Kidney epithelial cell (primary cell): ENCODE measurements at regions not wholly inside any gene's neighbourhood (a gene's known extent, or its start where the extent isn't known, plus 50 kb on each side); places are given as distances from the start of the nearest gene placed in this dataset.

Source experiments
- DNase-seq: peaks from one replicate; pipeline ENCODE4 v3.0.0-alpha.2; 2010; ENCODE audit warnings: low read depth
- H3K27me3 ChIP-seq: 2 replicates; pipeline ENCODE4 v1.6.0; 2011; ENCODE audit warnings: low read length; ENCODE audit not compliant: control insufficient read depth, insufficient read depth
- H3K36me3 ChIP-seq: 2 replicates; pipeline ENCODE4 v1.5.1; 2011; ENCODE audit warnings: low read length; ENCODE audit not compliant: control insufficient read depth, insufficient read depth
- H3K4me3 ChIP-seq: 2 replicates; pipeline ENCODE4 v1.5.1; 2011; ENCODE audit warnings: low read depth, mild to moderate bottlenecking, control low read depth, low read length
- TF ChIP-seq, protein P1 (sequence below): IDR thresholded peaks from 2 replicates; pipeline ENCODE4 v1.5.1; 2011; ENCODE audit warnings: mild to moderate bottlenecking, moderate library complexity, low read length, control low read depth, inconsistent platforms; ENCODE audit not compliant: insufficient read depth, poor library complexity, severe bottlenecking

DNA sequence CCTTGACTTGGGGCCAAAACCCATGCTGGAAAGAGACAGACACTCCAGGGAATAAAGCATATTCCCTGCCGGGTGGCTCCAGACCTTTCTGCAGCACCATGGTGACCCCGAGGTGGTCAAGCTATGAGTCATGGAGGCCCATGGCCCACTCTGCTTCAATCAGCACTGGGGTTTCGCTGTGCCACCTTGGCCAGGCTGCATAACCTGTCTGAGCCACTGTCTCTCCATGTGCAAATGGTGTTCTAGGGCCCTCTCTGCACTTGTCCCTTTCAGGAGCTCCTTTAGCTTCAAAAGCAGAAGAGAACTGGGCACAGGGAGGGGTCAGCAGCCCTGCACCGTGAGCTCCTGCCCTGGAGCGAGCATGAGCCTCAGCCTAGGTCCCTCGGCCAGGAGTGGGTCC lies 410.1 kb downstream of the SHANK2 start:
- no peaks in the 10 kb centered on the region for H3K27me3 ChIP-seq
- DNase-seq = no peak
- TF ChIP-seq, protein P1, sequence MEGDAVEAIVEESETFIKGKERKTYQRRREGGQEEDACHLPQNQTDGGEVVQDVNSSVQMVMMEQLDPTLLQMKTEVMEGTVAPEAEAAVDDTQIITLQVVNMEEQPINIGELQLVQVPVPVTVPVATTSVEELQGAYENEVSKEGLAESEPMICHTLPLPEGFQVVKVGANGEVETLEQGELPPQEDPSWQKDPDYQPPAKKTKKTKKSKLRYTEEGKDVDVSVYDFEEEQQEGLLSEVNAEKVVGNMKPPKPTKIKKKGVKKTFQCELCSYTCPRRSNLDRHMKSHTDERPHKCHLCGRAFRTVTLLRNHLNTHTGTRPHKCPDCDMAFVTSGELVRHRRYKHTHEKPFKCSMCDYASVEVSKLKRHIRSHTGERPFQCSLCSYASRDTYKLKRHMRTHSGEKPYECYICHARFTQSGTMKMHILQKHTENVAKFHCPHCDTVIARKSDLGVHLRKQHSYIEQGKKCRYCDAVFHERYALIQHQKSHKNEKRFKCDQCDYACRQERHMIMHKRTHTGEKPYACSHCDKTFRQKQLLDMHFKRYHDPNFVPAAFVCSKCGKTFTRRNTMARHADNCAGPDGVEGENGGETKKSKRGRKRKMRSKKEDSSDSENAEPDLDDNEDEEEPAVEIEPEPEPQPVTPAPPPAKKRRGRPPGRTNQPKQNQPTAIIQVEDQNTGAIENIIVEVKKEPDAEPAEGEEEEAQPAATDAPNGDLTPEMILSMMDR = no peak
- H3K4me3 ChIP-seq = no peak overlapping the region
- H3K36me3 ChIP-seq = no peaks in the 10 kb centered on the region

DNA sequence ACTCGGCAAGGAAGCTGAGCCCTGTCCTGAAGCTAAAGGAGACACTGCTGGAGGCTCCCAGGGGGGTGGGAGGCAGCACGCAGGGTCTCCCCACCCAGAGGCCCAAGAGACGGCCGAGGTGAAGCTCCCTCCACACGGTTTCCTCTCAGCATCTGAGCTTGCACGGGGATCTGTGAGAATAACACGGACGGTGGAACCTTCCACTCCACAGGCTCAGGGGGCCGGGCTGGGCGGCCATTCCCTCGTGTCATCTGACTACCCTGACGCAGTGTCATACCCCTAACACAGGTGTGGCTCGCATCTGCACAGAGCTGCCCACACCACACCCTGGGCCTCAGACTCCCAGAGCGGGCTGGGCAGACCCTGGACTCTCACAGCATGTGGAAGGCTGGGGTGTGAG lies 409.7 kb downstream of the SHANK2 start:
- Histone ChIP-seq H3K4me3 (no peak overlapping the region), H3K36me3 (no peaks in the 10 kb centered on the region), H3K27me3 (no peaks in the 10 kb centered on the region)
- TF ChIP-seq, protein P1 = no peak
- DNase-seq = no peak

DNA sequence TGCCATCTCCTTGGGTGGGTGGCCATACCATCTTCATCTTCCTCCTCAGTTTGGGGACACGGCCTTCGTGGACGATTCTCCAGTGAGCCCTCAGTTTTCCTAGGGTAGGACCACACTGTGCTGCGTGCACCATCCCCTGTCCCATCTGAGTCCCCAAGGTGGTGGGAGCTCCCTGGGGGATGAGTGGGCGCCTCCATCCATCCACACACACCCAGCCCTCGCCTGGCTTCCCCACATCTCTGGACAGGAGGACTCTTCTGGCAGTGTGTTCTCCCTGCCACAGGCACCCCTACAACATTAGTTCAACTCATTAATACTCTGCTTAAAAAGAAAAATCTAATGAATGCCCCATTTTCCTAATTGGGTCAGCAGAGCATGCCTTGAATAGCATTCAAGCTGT lies 408.5 kb downstream of the SHANK2 start:
- DNase-seq = no peak
- TF ChIP-seq, protein P1 = no peak
- no peaks in the 10 kb centered on the region for H3K36me3 ChIP-seq
- no peaks in the 10 kb centered on the region for H3K27me3 ChIP-seq
- no peak overlapping the region for H3K4me3 ChIP-seq

DNA sequence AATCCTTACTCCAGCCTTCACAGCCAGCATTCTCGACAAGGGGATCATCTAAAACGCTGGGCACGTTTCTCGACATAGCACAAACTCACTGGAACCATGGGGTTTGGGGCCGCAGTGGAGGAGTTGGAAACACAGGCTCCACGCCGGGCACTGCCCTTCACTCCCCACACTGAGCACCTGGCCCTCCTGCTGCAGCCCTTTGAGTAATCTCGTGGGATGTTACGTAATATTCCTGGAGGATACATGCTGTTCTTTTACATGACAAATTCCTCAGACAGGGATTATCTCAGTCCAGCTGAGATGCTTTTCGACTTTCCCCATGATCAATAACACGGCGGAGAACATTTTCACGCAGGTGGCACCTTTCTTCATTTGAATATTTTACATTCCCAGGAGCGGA lies 408.0 kb downstream of the SHANK2 start:
- TF ChIP-seq, protein P1 = no peak
- Histone ChIP-seq H3K36me3 (no peaks in the 10 kb centered on the region), H3K27me3 (no peaks in the 10 kb centered on the region), H3K4me3 (no peak overlapping the region)
- no peak for DNase-seq

DNA sequence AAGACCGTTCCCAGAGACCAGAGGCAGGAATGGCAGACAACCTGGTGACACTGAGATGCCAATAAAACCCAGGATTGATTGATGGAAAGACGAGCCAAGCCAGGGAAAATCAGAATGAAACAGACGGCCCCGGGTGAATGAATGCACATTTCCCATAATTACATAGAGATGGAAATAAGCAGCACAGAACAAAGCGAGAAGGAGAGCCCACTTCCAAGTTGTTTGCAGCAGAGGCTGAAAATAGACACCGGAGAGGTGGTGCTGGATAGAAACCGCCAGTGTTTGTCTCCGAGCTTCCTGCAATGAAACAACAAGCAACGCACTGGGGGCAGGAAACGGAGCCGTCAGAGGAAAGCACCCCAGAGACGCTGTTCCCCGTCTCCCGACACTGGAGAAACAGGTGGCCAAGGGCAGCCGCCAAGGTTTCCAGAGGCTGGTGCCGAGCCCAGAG lies 406.8 kb downstream of the SHANK2 start:
- TF ChIP-seq, protein P1 = no peak
- no peak for DNase-seq
- H3K4me3 ChIP-seq = no peak overlapping the region
- H3K27me3 ChIP-seq = no peaks in the 10 kb centered on the region
- no peaks in the 10 kb centered on the region for H3K36me3 ChIP-seq
